Panc1 (cell line): ENCODE measurements at regions not wholly inside any gene's neighbourhood (a gene's known extent, or its start where the extent isn't known, plus 50 kb on each side); places are given as distances from the start of the nearest gene placed in this dataset.

Experiments used
- ATAC-seq: fragments of 200-7000 bp; cut with Tn5 transposase; 2 replicates; pipeline ENCODE4 v1.9.1; 2020; ENCODE audit warnings: mild to moderate bottlenecking, moderate library complexity
- BruUV-seq: library from RNA; stranded (reverse); fragments of 400-500 nt; replicated peaks from 2 replicates; lab custom pipeline; 2021; lab: Mats Ljungman, UMichigan
- CTCF ChIA-PET: fragments of 300-600 bp; sonication (Branson Sonifier 250); formaldehyde crosslinking; loops from one replicate; lab custom pipeline; 2022; ENCODE audit warnings: antibody characterized with exemption; lab: Charles Lee
- POLR2A ChIA-PET: fragments of 300-600 bp; sonication (Branson Sonifier 250); formaldehyde crosslinking; loops from one replicate; lab custom pipeline; 2022; ENCODE audit warnings: antibody characterized with exemption; lab: Charles Lee
- DNase-seq: peaks from one replicate; pipeline ENCODE4 v3.0.0-alpha.2; 2010; ENCODE audit warnings: low read depth, low spot score
- H3K27ac ChIP-seq: 2 replicates; pipeline ENCODE4 v1.5.1; 2011; ENCODE audit warnings: mild to moderate bottlenecking, low read length, inconsistent platforms
- H3K27me3 ChIP-seq: fragments of 200-500 bp; sonication (Bioruptor generic); 2 replicates; pipeline ENCODE4 v1.6.0; 2014; ENCODE audit warnings: low read length, inconsistent platforms; ENCODE audit not compliant: control insufficient read depth, insufficient read depth
- H3K36me3 ChIP-seq: fragments of 200-500 bp; sonication (Bioruptor generic); 2 replicates; pipeline ENCODE4 v1.5.1; 2014; ENCODE audit warnings: inconsistent platforms, mild to moderate bottlenecking, low read length, moderate library complexity; ENCODE audit not compliant: control insufficient read depth, insufficient read depth
- H3K4me1 ChIP-seq: 2 replicates; pipeline ENCODE4 v1.5.1; 2011; ENCODE audit warnings: inconsistent platforms, mild to moderate bottlenecking, low read length, moderate library complexity; ENCODE audit not compliant: control insufficient read depth, insufficient read depth
- H3K4me3 ChIP-seq, 2 experiments: 2 replicates each; pipeline ENCODE4 v1.5.1; 2011 to 2012; ENCODE audit warnings: low read depth in 2 of 2, low read length in 2 of 2, mild to moderate bottlenecking in 2 of 2, inconsistent platforms in 1 of 2, moderate library complexity in 1 of 2
- H3K9me3 ChIP-seq: fragments of 200-500 bp; sonication (Bioruptor generic); 2 replicates; pipeline ENCODE4 v1.5.1; 2014; ENCODE audit warnings: low read depth, mild to moderate bottlenecking, inconsistent platforms, low read length, moderate library complexity; ENCODE audit not compliant: control insufficient read depth, insufficient read depth
- CTCF ChIP-seq: fragments of 450-650 bp; IDR thresholded peaks from 2 replicates; pipeline ENCODE4 v1.5.1; 2017; ENCODE audit warnings: mild to moderate bottlenecking
- POLR2AphosphoS5 ChIP-seq: IDR thresholded peaks from 2 replicates; pipeline ENCODE4 v1.6.1; 2012; ENCODE audit warnings: mild to moderate bottlenecking, low read depth, low read length, moderate library complexity
- REST ChIP-seq, 2 experiments: IDR thresholded peaks; 2 replicates each; pipeline ENCODE4 v1.6.1; 2011 to 2012; ENCODE audit warnings: low read depth in 2 of 2, control low read depth in 1 of 2, low read length in 1 of 2, mild to moderate bottlenecking in 1 of 2, moderate library complexity in 1 of 2; ENCODE audit not compliant: insufficient read depth in 1 of 2
- SIN3A ChIP-seq: IDR thresholded peaks from 2 replicates; pipeline ENCODE4 v1.6.1; 2012; ENCODE audit warnings: low read depth, mild to moderate bottlenecking, low read length, moderate library complexity, borderline replicate concordance; ENCODE audit not compliant: insufficient read depth
- TCF7L2 ChIP-seq: IDR thresholded peaks from 2 replicates; pipeline ENCODE4 v1.6.1; 2011; ENCODE audit warnings: mild to moderate bottlenecking, low read depth, low read length, inconsistent platforms
- in situ Hi-C: cut with HindIII; loops from 2 replicates; pipeline ENCODE4 v1.10.0; 2016; ENCODE audit warnings: low sequenced_read_pairs, low pct_unique_long_range_greater_than_20kb
- intact Hi-C: fragments of 100-400 bp; cut with micrococcal nuclease; formaldehyde crosslinking; loops from one replicate; pipeline ENCODE4 v1.10.0; 2022; ENCODE audit not compliant: unreplicated experiment

GRCh38 chr6:90694802-90695201 is 107.9 kb upstream of the MAP3K7 start:
- H3K9me3 ChIP-seq = no peaks in the 10 kb centered on the region
- no peaks in the 10 kb centered on the region for H3K4me1 ChIP-seq
- no peaks in the 10 kb centered on the region for H3K36me3 ChIP-seq
- ChIA-PET POLR2A (no interaction called here), CTCF (no interaction called here)
- in situ Hi-C loops = no loop called here
- no peak for TF ChIP-seq TCF7L2
- TF ChIP-seq CTCF = no peak
- TF ChIP-seq POLR2AphosphoS5 = no peak
- TF ChIP-seq SIN3A = no peak
- TF ChIP-seq REST (IDR thresholded peaks at IDR 0.05; ENCODE audit: insufficient read depth in 1 of 2, low read depth in 2 of 2, low read length in 1 of 2) = peak in 1 of 2 experiments; percentile 63; a peak in 2 of 4 replicates
- H3K4me3 ChIP-seq = no peak overlapping the region
- DNase-seq (no peak), ATAC-seq (no peak)
- intact Hi-C loops = no loop called here
- no peaks in the 10 kb centered on the region; the same call in 1 of the 2 replicates for H3K27me3 ChIP-seq
- H3K27ac ChIP-seq = no peak overlapping the region
- no TSS peak for BruUV-seq

- no peak for ATAC-seq
- no peaks in the 10 kb centered on the region for H3K4me1 ChIP-seq
- H3K4me3 ChIP-seq = no peak overlapping the region
- no peak overlapping the region for H3K27ac ChIP-seq
- DNase-seq = no peak
- TF ChIP-seq CTCF (peak; percentile 29), POLR2AphosphoS5 (no peak), REST (IDR thresholded peaks at IDR 0.05; ENCODE audit: insufficient read depth in 1 of 2, low read depth in 2 of 2, low read length in 1 of 2) (no peak), TCF7L2 (no peak), SIN3A (no peak)
- H3K9me3 ChIP-seq = no peaks in the 10 kb centered on the region
- intact Hi-C loops (no loop called here), in situ Hi-C loops (no loop called here)
- no TSS peak for BruUV-seq
- POLR2A ChIA-PET = no interaction called here
- H3K27me3 ChIP-seq = no peaks in the 10 kb centered on the region; the same call in 1 of the 2 replicates
- no peaks in the 10 kb centered on the region for H3K36me3 ChIP-seq
- CTCF ChIA-PET = no interaction called here
Measured at GRCh38 chr6:90691823-90692222, 105.0 kb upstream of the MAP3K7 start.
